Neural cell (in vitro differentiated cells): ENCODE measurements at regions not wholly inside any gene's neighbourhood (a gene's known extent, or its start where the extent isn't known, plus 50 kb on each side); places are given as distances from the start of the nearest gene placed in this dataset.

Experiments used
- H2AFZ ChIP-seq: fragments of 200-600, 300-800 bp; sonication (generic), shearing (Covaris generic); 2 replicates; pipeline ENCODE4 v1.6.0; 2014; ENCODE audit warnings: low read depth, mild to moderate bottlenecking, antibody characterized with exemption, low read length, moderate library complexity
- H3F3A ChIP-seq: fragments of 200-600 bp; shearing (Covaris generic); 2 replicates; pipeline ENCODE4 v1.6.1; 2016; ENCODE audit warnings: mild to moderate bottlenecking, moderate library complexity, mixed read lengths, antibody characterized with exemption, low read length; ENCODE audit not compliant: insufficient read depth, poor library complexity, severe bottlenecking
- H3K27ac ChIP-seq: fragments of 200-600, 300-800 bp; sonication (generic), shearing (Covaris generic); 2 replicates; pipeline ENCODE4 v1.5.1; 2014; ENCODE audit warnings: mild to moderate bottlenecking, low read length, moderate library complexity
- H3K27me3 ChIP-seq: fragments of 300-800, 200-600 bp; sonication (generic), shearing (Covaris generic); 2 replicates; pipeline ENCODE4 v1.6.0; 2014; ENCODE audit warnings: mild to moderate bottlenecking, low read depth, low read length, moderate library complexity; ENCODE audit not compliant: insufficient read depth
- H3K36me3 ChIP-seq: fragments of 300-800, 200-600 bp; sonication (generic), shearing (Covaris generic); 2 replicates; pipeline ENCODE4 v1.5.1; 2014; ENCODE audit warnings: mild to moderate bottlenecking, antibody characterized with exemption, low read length, moderate library complexity; ENCODE audit not compliant: insufficient read depth
- H3K4me2 ChIP-seq: fragments of 300-800, 200-600 bp; sonication (generic), shearing (Covaris generic); 2 replicates; pipeline ENCODE4 v1.6.0; 2014; ENCODE audit warnings: mild to moderate bottlenecking, low read length
- H3K4me3 ChIP-seq: fragments of 300-800, 200-600 bp; sonication (generic), shearing (Covaris generic); 2 replicates; pipeline ENCODE4 v1.5.1; 2014; ENCODE audit warnings: mild to moderate bottlenecking, low read length, moderate library complexity
- H3K79me2 ChIP-seq: fragments of 200-600 bp; shearing (Covaris generic); replicated peaks from 2 replicates; pipeline ENCODE4 v1.6.0; 2014; ENCODE audit warnings: mild to moderate bottlenecking, low read length, moderate library complexity; ENCODE audit not compliant: insufficient read depth
- H3K9ac ChIP-seq: fragments of 300-800, 200-600 bp; sonication (generic), shearing (Covaris generic); 2 replicates; pipeline ENCODE4 v1.6.1; 2016; ENCODE audit warnings: mild to moderate bottlenecking, low read length, mixed read lengths
- H3K9me2 ChIP-seq: fragments of 200-600 bp; shearing (Covaris generic); 2 replicates; pipeline ENCODE4 v1.6.1; 2016; ENCODE audit warnings: mild to moderate bottlenecking, low read length, mixed read lengths; ENCODE audit not compliant: insufficient read depth
- H3K9me3 ChIP-seq: fragments of 200-600, 300-800 bp; sonication (generic), shearing (Covaris generic); 2 replicates; pipeline ENCODE4 v1.6.1; 2016; ENCODE audit warnings: mild to moderate bottlenecking, mixed run types, low read length, moderate library complexity, mixed read lengths
- H4K20me1 ChIP-seq: fragments of 200-600 bp; shearing (Covaris generic); 2 replicates; pipeline ENCODE4 v1.6.1; 2016; ENCODE audit warnings: mild to moderate bottlenecking, mixed run types; ENCODE audit not compliant: insufficient read depth
- EP300 ChIP-seq: fragments of 450-650 bp; conservative IDR thresholded peaks from 2 replicates; pipeline ENCODE4 v1.6.1; 2014; ENCODE audit warnings: antibody characterized with exemption, mild to moderate bottlenecking, moderate library complexity; ENCODE audit not compliant: poor library complexity, severe bottlenecking
- EZH2 ChIP-seq: fragments of 200-600, 300-800 bp; shearing (Covaris generic), sonication (generic); IDR thresholded peaks from 2 replicates; pipeline ENCODE4 v1.6.1; 2014; ENCODE audit warnings: antibody characterized with exemption, low read length, borderline replicate concordance, mild to moderate bottlenecking; ENCODE audit not compliant: insufficient read depth, poor library complexity, severe bottlenecking
- MXI1 ChIP-seq: fragments of 450-650 bp; conservative IDR thresholded peaks from 2 replicates; pipeline ENCODE4 v1.6.1; 2014; ENCODE audit warnings: antibody characterized with exemption, mild to moderate bottlenecking; ENCODE audit not compliant: poor library complexity, severe bottlenecking
- POLR2AphosphoS5 ChIP-seq: IDR thresholded peaks from 2 replicates; pipeline ENCODE4 v1.6.1; 2012
- RAD21 ChIP-seq: fragments of 450-650 bp; conservative IDR thresholded peaks from 2 replicates; pipeline ENCODE4 v1.6.1; 2014; ENCODE audit warnings: antibody characterized with exemption, mild to moderate bottlenecking, moderate library complexity
- SMC3 ChIP-seq: fragments of 450-650 bp; conservative IDR thresholded peaks from 2 replicates; pipeline ENCODE4 v1.6.1; 2014; ENCODE audit warnings: antibody characterized with exemption, mild to moderate bottlenecking, moderate library complexity; ENCODE audit not compliant: poor library complexity
- TAF1 ChIP-seq: IDR thresholded peaks from 2 replicates; pipeline ENCODE4 v1.6.1; 2012; ENCODE audit warnings: low read depth
- TF ChIP-seq, protein P1 (sequence below): fragments of 450-650 bp; IDR thresholded peaks from 2 replicates; pipeline ENCODE4 v1.5.1; 2014; ENCODE audit warnings: antibody characterized with exemption, mild to moderate bottlenecking, moderate library complexity; ENCODE audit not compliant: poor library complexity, severe bottlenecking
- TF ChIP-seq, protein P2 (sequence below): IDR thresholded peaks from 2 replicates; pipeline ENCODE4 v1.6.1; 2012; ENCODE audit warnings: borderline replicate concordance

DNA sequence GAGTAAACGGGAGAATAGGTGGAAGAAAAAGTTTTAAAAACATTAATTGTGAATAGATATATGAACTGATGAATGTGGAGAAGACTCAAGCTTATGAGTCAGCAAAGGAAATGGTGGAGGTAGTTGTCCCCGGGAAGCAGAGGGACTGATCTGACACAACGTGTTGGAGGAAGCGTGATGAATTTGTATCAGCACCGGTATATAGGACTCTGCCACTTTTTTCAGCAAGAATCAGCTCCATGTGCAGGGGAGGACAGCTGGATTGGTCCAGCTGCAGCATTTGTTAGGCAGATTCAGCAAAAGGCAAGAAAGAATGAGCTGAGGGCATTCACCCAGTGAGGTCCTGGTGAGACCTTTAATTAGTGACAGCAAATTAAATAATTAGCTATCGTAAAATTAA is 276.0 kb downstream of the TENT4A start:
- H3K27ac ChIP-seq: no peak overlapping the region
- no peak overlapping the region for H2AFZ ChIP-seq
- no peaks in the 10 kb centered on the region for H3K79me2 ChIP-seq
- H3K9me3 ChIP-seq: no peaks in the 10 kb centered on the region
- H3K27me3 ChIP-seq: no peaks in the 10 kb centered on the region
- H3K4me2 ChIP-seq: no peak overlapping the region
- H3K9me2 ChIP-seq: no peaks in the 10 kb centered on the region
- no peaks in the 10 kb centered on the region for H4K20me1 ChIP-seq
- no peaks in the 10 kb centered on the region for H3K36me3 ChIP-seq
- TF ChIP-seq SMC3 (no peak), MXI1 (no peak), EP300 (no peak)
- TF ChIP-seq, protein P1, sequence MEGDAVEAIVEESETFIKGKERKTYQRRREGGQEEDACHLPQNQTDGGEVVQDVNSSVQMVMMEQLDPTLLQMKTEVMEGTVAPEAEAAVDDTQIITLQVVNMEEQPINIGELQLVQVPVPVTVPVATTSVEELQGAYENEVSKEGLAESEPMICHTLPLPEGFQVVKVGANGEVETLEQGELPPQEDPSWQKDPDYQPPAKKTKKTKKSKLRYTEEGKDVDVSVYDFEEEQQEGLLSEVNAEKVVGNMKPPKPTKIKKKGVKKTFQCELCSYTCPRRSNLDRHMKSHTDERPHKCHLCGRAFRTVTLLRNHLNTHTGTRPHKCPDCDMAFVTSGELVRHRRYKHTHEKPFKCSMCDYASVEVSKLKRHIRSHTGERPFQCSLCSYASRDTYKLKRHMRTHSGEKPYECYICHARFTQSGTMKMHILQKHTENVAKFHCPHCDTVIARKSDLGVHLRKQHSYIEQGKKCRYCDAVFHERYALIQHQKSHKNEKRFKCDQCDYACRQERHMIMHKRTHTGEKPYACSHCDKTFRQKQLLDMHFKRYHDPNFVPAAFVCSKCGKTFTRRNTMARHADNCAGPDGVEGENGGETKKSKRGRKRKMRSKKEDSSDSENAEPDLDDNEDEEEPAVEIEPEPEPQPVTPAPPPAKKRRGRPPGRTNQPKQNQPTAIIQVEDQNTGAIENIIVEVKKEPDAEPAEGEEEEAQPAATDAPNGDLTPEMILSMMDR: no peak
- no peaks in the 10 kb centered on the region for H3F3A ChIP-seq
- no peak overlapping the region for H3K4me3 ChIP-seq
- H3K9ac ChIP-seq: no peak overlapping the region

DNA sequence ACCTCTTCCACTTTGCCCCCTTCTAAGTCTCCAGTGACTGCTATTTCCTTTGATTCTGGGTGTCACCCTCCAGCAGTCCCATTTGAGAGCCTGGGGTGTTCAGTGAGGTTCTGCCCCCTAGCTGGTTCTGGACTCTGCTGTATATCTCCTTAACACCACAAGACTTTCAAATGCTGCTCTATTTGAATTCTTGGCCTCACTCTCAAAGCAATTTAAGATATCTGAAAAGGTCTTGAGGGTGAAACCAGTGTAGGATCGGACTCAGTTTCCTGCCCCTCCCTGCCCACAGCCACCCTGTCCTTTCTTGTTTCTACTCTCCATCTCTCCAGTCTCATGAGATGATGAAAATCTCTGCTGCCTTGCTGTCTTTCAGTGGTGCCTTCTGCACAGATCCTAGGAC is 280.9 kb downstream of the TENT4A start:
- no peaks in the 10 kb centered on the region for H3K9me2 ChIP-seq
- H3K4me3 ChIP-seq: no peak overlapping the region
- H2AFZ ChIP-seq: no peak overlapping the region
- H4K20me1 ChIP-seq: no peaks in the 10 kb centered on the region
- H3K4me2 ChIP-seq: no peak overlapping the region
- no peak overlapping the region for H3K27ac ChIP-seq
- no peaks in the 10 kb centered on the region for H3F3A ChIP-seq
- H3K9me3 ChIP-seq: no peaks in the 10 kb centered on the region
- H3K9ac ChIP-seq: no peak overlapping the region
- H3K36me3 ChIP-seq: no peaks in the 10 kb centered on the region
- H3K79me2 ChIP-seq: no peaks in the 10 kb centered on the region
- no peaks in the 10 kb centered on the region for H3K27me3 ChIP-seq
- TF ChIP-seq POLR2AphosphoS5 (no peak), SMC3 (no peak), EP300 (no peak), TAF1 (no peak), RAD21 (no peak), EZH2 (no peak), MXI1 (no peak)
- TF ChIP-seq, protein P2, sequence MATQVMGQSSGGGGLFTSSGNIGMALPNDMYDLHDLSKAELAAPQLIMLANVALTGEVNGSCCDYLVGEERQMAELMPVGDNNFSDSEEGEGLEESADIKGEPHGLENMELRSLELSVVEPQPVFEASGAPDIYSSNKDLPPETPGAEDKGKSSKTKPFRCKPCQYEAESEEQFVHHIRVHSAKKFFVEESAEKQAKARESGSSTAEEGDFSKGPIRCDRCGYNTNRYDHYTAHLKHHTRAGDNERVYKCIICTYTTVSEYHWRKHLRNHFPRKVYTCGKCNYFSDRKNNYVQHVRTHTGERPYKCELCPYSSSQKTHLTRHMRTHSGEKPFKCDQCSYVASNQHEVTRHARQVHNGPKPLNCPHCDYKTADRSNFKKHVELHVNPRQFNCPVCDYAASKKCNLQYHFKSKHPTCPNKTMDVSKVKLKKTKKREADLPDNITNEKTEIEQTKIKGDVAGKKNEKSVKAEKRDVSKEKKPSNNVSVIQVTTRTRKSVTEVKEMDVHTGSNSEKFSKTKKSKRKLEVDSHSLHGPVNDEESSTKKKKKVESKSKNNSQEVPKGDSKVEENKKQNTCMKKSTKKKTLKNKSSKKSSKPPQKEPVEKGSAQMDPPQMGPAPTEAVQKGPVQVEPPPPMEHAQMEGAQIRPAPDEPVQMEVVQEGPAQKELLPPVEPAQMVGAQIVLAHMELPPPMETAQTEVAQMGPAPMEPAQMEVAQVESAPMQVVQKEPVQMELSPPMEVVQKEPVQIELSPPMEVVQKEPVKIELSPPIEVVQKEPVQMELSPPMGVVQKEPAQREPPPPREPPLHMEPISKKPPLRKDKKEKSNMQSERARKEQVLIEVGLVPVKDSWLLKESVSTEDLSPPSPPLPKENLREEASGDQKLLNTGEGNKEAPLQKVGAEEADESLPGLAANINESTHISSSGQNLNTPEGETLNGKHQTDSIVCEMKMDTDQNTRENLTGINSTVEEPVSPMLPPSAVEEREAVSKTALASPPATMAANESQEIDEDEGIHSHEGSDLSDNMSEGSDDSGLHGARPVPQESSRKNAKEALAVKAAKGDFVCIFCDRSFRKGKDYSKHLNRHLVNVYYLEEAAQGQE: no peak
- TF ChIP-seq, protein P1: no peak
